ENCODE measurements at regions not wholly inside any gene's neighbourhood (a gene's known extent, or its start where the extent isn't known, plus 50 kb on each side); places are given as distances from the start of the nearest gene placed in this dataset.

GRCh38 chr15:97023488-97023844 is 693.0 kb downstream of the NR2F2 start (continued):
- no peak for TF ChIP-seq SRSF1 (IDR thresholded peaks at IDR 0.05; ENCODE audit: low read depth, low read length)

GRCh38 chr15:97026781-97027180 is 696.3 kb downstream of the NR2F2 start:
- Histone ChIP-seq H3K9me1 (ENCODE audit: control insufficient read depth, insufficient read depth, low read length) (no peaks in the 10 kb centered on the region), H3K4me2 (ENCODE audit: insufficient read depth, low read length) (no peak overlapping the region), H3K4me3 (no peak overlapping the region), H3K36me3 (ENCODE audit: control insufficient read depth, insufficient read depth, low read length) (no peaks in the 10 kb centered on the region), H2AFZ (ENCODE audit: low read depth, low read length) (no peak overlapping the region), H3K27me3 (ENCODE audit: control insufficient read depth in 2 of 2, insufficient read depth in 2 of 2, low read length in 2 of 2) (no peaks in the 10 kb centered on the region), H3K27ac (ENCODE audit: extremely low read depth, low read depth, low read length) (no peak overlapping the region), H3K9me3 (replicated peaks; ENCODE audit: control insufficient read depth, insufficient read depth, low read depth, low read length) (0 out of 2 replicates have a peak, but pooled peaks cover 2% of the 10 kb centered on the region), H3K79me2 (ENCODE audit: control insufficient read depth, insufficient read depth, low read length) (no peaks in the 10 kb centered on the region), H3K9ac (ENCODE audit: insufficient read depth in 1 of 2, low read depth in 2 of 2, low read length in 2 of 2) (no peak overlapping the region), H4K20me1 (replicated peaks; ENCODE audit: control insufficient read depth, insufficient read depth, low read length) (no peaks in the 10 kb centered on the region), H3K4me1 (replicated peaks in 1 of 2; ENCODE audit: control insufficient read depth in 2 of 2, insufficient read depth in 2 of 2, low read length in 2 of 2) (no peaks in the 10 kb centered on the region)
- DNase-seq (ENCODE audit: extremely low read depth in 1 of 4, low spot score in 3 of 4) (no peak), ATAC-seq (no peak), FAIRE-seq (no peak)
- 0% methylated on average over 2 of the region's 2 CpGs for WGBS (ENCODE audit: insufficient coverage, low coverage, missing lambda C conversion rate)
- intact Hi-C loops (cut with micrococcal nuclease) (no loop called here), in situ Hi-C loops (cut with MboI) (no loop called here)
- no TSS peak for BruUV-seq (replicated peaks)
- CTCF ChIA-PET (ENCODE audit: low intra/inter-chr PET ratio): no interaction called here
- POLR2A ChIA-PET: no interaction called here
- TF ChIP-seq PRPF4 (IDR thresholded peaks at IDR 0.05; ENCODE audit: insufficient read depth, low read depth, low read length, poor library complexity, severe bottlenecking) (no peak), RBM34 (IDR thresholded peaks at IDR 0.05; ENCODE audit: borderline replicate concordance, insufficient read depth, low read length) (no peak), HSF4 (CRISPR knock-in tag; IDR thresholded peaks at IDR 0.05; ENCODE audit: borderline replicate concordance) (no peak), UBTF (IDR thresholded peaks at IDR 0.05; ENCODE audit: borderline replicate concordance in 1 of 2, low read depth in 2 of 2, low read length in 2 of 2) (no peak), RFX1 (IDR thresholded peaks at IDR 0.05) (no peak), SFPQ (IDR thresholded peaks at IDR 0.05; ENCODE audit: low read depth, low read length) (no peak), SMAD3 (CRISPR knock-in tag; conservative IDR thresholded peaks at IDR 0.05) (no peak), TFAM (CRISPR knock-in tag; conservative IDR thresholded peaks at IDR 0.05) (no peak), MYBL2 (IDR thresholded peaks at IDR 0.05; ENCODE audit: low read depth) (no peak), MYBL2 (CRISPR knock-in tag; IDR thresholded peaks at IDR 0.05; ENCODE audit: borderline replicate concordance) (no peak), SRF (CRISPR knock-in tag; IDR thresholded peaks at IDR 0.05) (no peak), RBM25 (IDR thresholded peaks at IDR 0.05; ENCODE audit: low read depth, low read length, severe bottlenecking) (no peak), ETS2 (tag; IDR thresholded peaks at IDR 0.05; ENCODE audit: borderline replicate concordance, poor library complexity, severe bottlenecking) (no peak), ZNF263 (CRISPR knock-in tag; IDR thresholded peaks at IDR 0.05; ENCODE audit: borderline replicate concordance) (no peak), ZBTB43 (CRISPR knock-in tag; IDR thresholded peaks at IDR 0.05) (no peak)

All from K562 (cell line).